HEK293 (cell line): ENCODE measurements at regions not wholly inside any gene's neighbourhood (a gene's known extent, or its start where the extent isn't known, plus 50 kb on each side); places are given as distances from the start of the nearest gene placed in this dataset.

Experiments used
- CTCF ChIA-PET: fragments of 350-600 bp; formaldehyde crosslinking; extraction: SDS; loops from one replicate; lab custom pipeline; 2021; ENCODE audit warnings: antibody characterized with exemption; lab: Yijun Ruan, JAX
- POLR2A ChIA-PET: fragments of 300-600 bp; formaldehyde crosslinking; extraction: SDS; loops from one replicate; lab custom pipeline; 2020; ENCODE audit warnings: antibody characterized with exemption, inconsistent platforms; lab: Yijun Ruan, JAX
- H3K27ac ChIP-seq: fragments of 200-500 bp; sonication (Bioruptor generic); 2 replicates; pipeline ENCODE4 v1.5.1; 2014; ENCODE audit warnings: low read depth, low read length, control low read depth, inconsistent platforms; ENCODE audit errors: extremely low read depth
- H3K36me3 ChIP-seq, 2 experiments: fragments of 200-500 bp in 1 of 2; sonication (Bioruptor generic) in 1 of 2; 1 replicate in 1 of 2; 2 replicates in 1 of 2; pipeline ENCODE4 v1.5.1; 2014 to 2017; ENCODE audit warnings: inconsistent platforms in 2 of 2, low read length in 2 of 2; ENCODE audit not compliant: control insufficient read depth in 2 of 2, insufficient read depth in 1 of 2
- H3K4me1 ChIP-seq: fragments of 200-500 bp; sonication (Bioruptor generic); 2 replicates; pipeline ENCODE4 v1.5.1; 2014; ENCODE audit warnings: mild to moderate bottlenecking, low read length, inconsistent platforms; ENCODE audit not compliant: control insufficient read depth, insufficient read depth
- H3K4me3 ChIP-seq: 2 replicates; pipeline ENCODE4 v1.5.1; 2011; ENCODE audit warnings: low read depth, mild to moderate bottlenecking, control low read depth, low read length, moderate library complexity
- H3K9me3 ChIP-seq: fragments of 200-500 bp; sonication (Bioruptor generic); 2 replicates; pipeline ENCODE4 v1.5.1; 2014; ENCODE audit warnings: low read depth, low read length, inconsistent platforms; ENCODE audit not compliant: control insufficient read depth, insufficient read depth
- GLI4 ChIP-seq: fragments of 450-650 bp; formaldehyde crosslinking; IDR thresholded peaks from 2 replicates; pipeline ENCODE4 v1.5.1; 2016; ENCODE audit warnings: missing biosample characterization, missing genetic modification characterization
- HIC1 ChIP-seq: fragments of 450-650 bp; formaldehyde crosslinking; IDR thresholded peaks from 2 replicates; pipeline ENCODE4 v1.5.1; 2016; ENCODE audit warnings: missing biosample characterization, missing genetic modification characterization
- KLF9 ChIP-seq: fragments of 450-650 bp; formaldehyde crosslinking; IDR thresholded peaks from 2 replicates; pipeline ENCODE4 v1.5.1; 2016; ENCODE audit warnings: missing biosample characterization, missing genetic modification characterization, low read depth
- MYNN ChIP-seq: fragments of 450-650 bp; formaldehyde crosslinking; IDR thresholded peaks from 2 replicates; pipeline ENCODE4 v1.5.1; 2016; ENCODE audit warnings: missing biosample characterization, missing genetic modification characterization, borderline replicate concordance
- PRDM6 ChIP-seq: fragments of 450-650 bp; formaldehyde crosslinking; IDR thresholded peaks from 2 replicates; pipeline ENCODE4 v1.5.1; 2017; ENCODE audit warnings: missing biosample characterization, missing genetic modification characterization
- ZNF148 ChIP-seq: fragments of 450-650 bp; formaldehyde crosslinking; IDR thresholded peaks from 2 replicates; pipeline ENCODE4 v1.5.0; 2017; ENCODE audit warnings: missing biosample characterization, missing genetic modification characterization, borderline replicate concordance
- ZNF174 ChIP-seq: fragments of 450-650 bp; formaldehyde crosslinking; IDR thresholded peaks from 2 replicates; pipeline ENCODE4 v1.5.0; 2017; ENCODE audit warnings: missing biosample characterization, mild to moderate bottlenecking, missing genetic modification characterization
- ZNF19 ChIP-seq: fragments of 450-650 bp; formaldehyde crosslinking; IDR thresholded peaks from 2 replicates; pipeline ENCODE4; 2016; ENCODE audit warnings: missing biosample characterization, missing genetic modification characterization, low read depth
- ZNF366 ChIP-seq: fragments of 450-650 bp; formaldehyde crosslinking; conservative IDR thresholded peaks from 2 replicates; pipeline ENCODE4 v1.5.1; 2016; ENCODE audit warnings: missing biosample characterization, missing genetic modification characterization
- ZNF394 ChIP-seq: fragments of 450-650 bp; formaldehyde crosslinking; IDR thresholded peaks from 2 replicates; pipeline ENCODE4 v1.5.1; 2016; ENCODE audit warnings: missing biosample characterization, missing genetic modification characterization, mild to moderate bottlenecking, moderate library complexity, borderline replicate concordance
- ZNF416 ChIP-seq: fragments of 450-650 bp; formaldehyde crosslinking; IDR thresholded peaks from 2 replicates; pipeline ENCODE4 v1.5.1; 2016; ENCODE audit warnings: missing biosample characterization, missing genetic modification characterization
- ZNF426 ChIP-seq: fragments of 450-650 bp; formaldehyde crosslinking; IDR thresholded peaks from 2 replicates; pipeline ENCODE4 v1.5.1; 2017; ENCODE audit warnings: missing biosample characterization, missing genetic modification characterization, mild to moderate bottlenecking, inconsistent platforms, moderate library complexity
- ZNF518A ChIP-seq: fragments of 450-650 bp; formaldehyde crosslinking; conservative IDR thresholded peaks from 2 replicates; pipeline ENCODE4 v1.5.1; 2016; ENCODE audit warnings: low read depth, missing biosample characterization, missing genetic modification characterization
- ZNF555 ChIP-seq: fragments of 450-650 bp; formaldehyde crosslinking; conservative IDR thresholded peaks from 2 replicates; pipeline ENCODE4 v1.5.1; 2017; ENCODE audit warnings: missing biosample characterization, mild to moderate bottlenecking, missing genetic modification characterization, inconsistent platforms
- ZNF571 ChIP-seq: fragments of 450-650 bp; formaldehyde crosslinking; IDR thresholded peaks from 2 replicates; pipeline ENCODE4 v1.5.0; 2017; ENCODE audit warnings: missing biosample characterization, missing genetic modification characterization
- ZNF785 ChIP-seq: fragments of 450-650 bp; formaldehyde crosslinking; IDR thresholded peaks from 2 replicates; pipeline ENCODE4 v1.5.1; 2016; ENCODE audit warnings: missing biosample characterization, missing genetic modification characterization
- ZNF792 ChIP-seq: fragments of 450-650 bp; formaldehyde crosslinking; IDR thresholded peaks from 2 replicates; pipeline ENCODE4 v1.5.1; 2016; ENCODE audit warnings: missing biosample characterization, missing genetic modification characterization
- ZXDB ChIP-seq: fragments of 450-650 bp; formaldehyde crosslinking; IDR thresholded peaks from 2 replicates; pipeline ENCODE4 v1.5.1; 2016; ENCODE audit warnings: missing biosample characterization, missing genetic modification characterization

- TF ChIP-seq ZNF174 (tag by site-specific recombination) (no peak), ZNF416 (tag by site-specific recombination) (no peak), ZXDB (tag by site-specific recombination) (no peak), ZNF785 (no peak), GLI4 (no peak), ZNF792 (no peak)
Observed at GRCh38 chr17:14004927-14005620, 64.2 kb upstream of the COX10 start (continued).

- POLR2A ChIA-PET = no interaction called here
Observed at GRCh38 chr17:14006249-14006942, 62.9 kb upstream of the COX10 start.

GRCh38 chr17:14007951-14008350 is 61.4 kb upstream of the COX10 start:
- H3K9me3 ChIP-seq = no peaks in the 10 kb centered on the region
- CTCF ChIA-PET = no interaction called here
- no peaks in the 10 kb centered on the region for H3K4me1 ChIP-seq
- no peak overlapping the region for H3K4me3 ChIP-seq
- no peak overlapping the region for H3K27ac ChIP-seq
- TF ChIP-seq ZNF394 = peak; percentile 43; the same call in 1 of the 2 replicates
- no peak for TF ChIP-seq MYNN (tag by site-specific recombination)
- TF ChIP-seq HIC1 (tag by site-specific recombination) = no peak
- peak; percentile 46; the same call in 1 of the 2 replicates for TF ChIP-seq ZNF518A
- TF ChIP-seq ZNF555 = peak; percentile 15; the same call in 1 of the 2 replicates
- TF ChIP-seq KLF9 (tag by site-specific recombination) = no peak
- TF ChIP-seq PRDM6 (tag by site-specific recombination) = no peak
- no peak for TF ChIP-seq ZNF571
- TF ChIP-seq ZNF19 = no peak
- TF ChIP-seq ZNF148 (tag by site-specific recombination) = no peak
- TF ChIP-seq ZNF426 (tag by site-specific recombination) = peak; percentile 37
- POLR2A ChIA-PET = no interaction called here
- no peaks in the 10 kb centered on the region for H3K36me3 ChIP-seq

More at GRCh38 chr17:14006249-14006942, 62.9 kb upstream of the COX10 start:
- no peak for TF ChIP-seq ZNF366 (tag by site-specific recombination)
- TF ChIP-seq, all 188 proteins: peak for 0
- CTCF ChIA-PET = interaction anchor here (0.5 to 1.0 kb wide), 5 partner anchors 9 to 892 kb away, joined by 3 to 4 read pairs (median 3); no protein-coding TSS in a partner anchor
- Histone ChIP-seq H3K9me3 (no peaks in the 10 kb centered on the region), H3K4me1 (no peaks in the 10 kb centered on the region), H3K4me3 (no peak overlapping the region), H3K27ac (no peak overlapping the region), H3K36me3 (no peaks in the 10 kb centered on the region)
